A673 (cell line): ENCODE measurements at regions not wholly inside any gene's neighbourhood (a gene's known extent, or its start where the extent isn't known, plus 50 kb on each side); places are given as distances from the start of the nearest gene placed in this dataset.

Experiments used
- BruUV-seq: library from RNA; stranded (reverse); fragments of 400-500 nt; replicated peaks from 2 replicates; lab custom pipeline; 2021; lab: Mats Ljungman, UMichigan
- CTCF ChIA-PET: fragments of 300-600 bp; sonication (Branson Sonifier 250); formaldehyde crosslinking; loops from one replicate; lab custom pipeline; 2022; ENCODE audit warnings: antibody characterized with exemption; lab: Charles Lee
- POLR2A ChIA-PET: fragments of 300-600 bp; sonication (Branson Sonifier 250); formaldehyde crosslinking; loops from one replicate; lab custom pipeline; 2022; ENCODE audit warnings: antibody characterized with exemption; ENCODE audit not compliant: low non-redundant PET; lab: Charles Lee
- DNase-seq: peaks from one replicate; pipeline ENCODE4 v3.0.0-alpha.2; 2015; ENCODE audit warnings: low spot score
- H3K27ac ChIP-seq: fragments of 200-600 bp; sonication (generic); 2 replicates; pipeline ENCODE4 v1.5.1; 2016; ENCODE audit warnings: mixed run types, low read depth, mild to moderate bottlenecking, mixed read lengths, antibody characterized with exemption, low read length; ENCODE audit not compliant: poor library complexity, severe bottlenecking
- H3K27me3 ChIP-seq: fragments of 200-600 bp; sonication (generic); replicated peaks from 2 replicates; pipeline ENCODE4 v1.6.1; 2017; ENCODE audit warnings: mixed run types, low read depth, mild to moderate bottlenecking, mixed read lengths, antibody characterized with exemption, low read length; ENCODE audit not compliant: insufficient read depth, poor library complexity
- H3K36me3 ChIP-seq: fragments of 200-600 bp; sonication (generic); 2 replicates; pipeline ENCODE4 v1.6.1; 2016; ENCODE audit warnings: mixed run types, mild to moderate bottlenecking, mixed read lengths, antibody characterized with exemption, low read length; ENCODE audit not compliant: insufficient read depth, poor library complexity, severe bottlenecking
- H3K4me1 ChIP-seq: fragments of 200-600 bp; sonication (generic); 2 replicates; pipeline ENCODE4 v1.6.1; 2017; ENCODE audit warnings: mixed run types, mild to moderate bottlenecking, mixed read lengths, antibody characterized with exemption, low read length; ENCODE audit not compliant: insufficient read depth, poor library complexity, severe bottlenecking
- H3K4me3 ChIP-seq: fragments of 200-600 bp; sonication (generic); 2 replicates; pipeline ENCODE4 v1.5.1; 2016; ENCODE audit warnings: low read depth, mixed run types, mild to moderate bottlenecking, mixed read lengths, low read length; ENCODE audit not compliant: poor library complexity, severe bottlenecking
- H3K9me3 ChIP-seq: fragments of 200-600 bp; sonication (generic); 2 replicates; pipeline ENCODE4 v1.6.1; 2016; ENCODE audit warnings: mixed run types, low read depth, mild to moderate bottlenecking, mixed read lengths, antibody characterized with exemption, low read length; ENCODE audit not compliant: poor library complexity, severe bottlenecking
- EZH2 ChIP-seq: fragments of 200-600 bp; sonication (generic); IDR thresholded peaks from 2 replicates; pipeline ENCODE4 v1.6.1; 2017; ENCODE audit warnings: borderline replicate concordance, low read depth, mild to moderate bottlenecking, mixed read lengths, antibody characterized with exemption, low read length; ENCODE audit not compliant: poor library complexity, severe bottlenecking
- intact Hi-C: fragments of 100-400 bp; cut with micrococcal nuclease; formaldehyde crosslinking; loops from one replicate; pipeline ENCODE4 v1.10.0; 2022; ENCODE audit not compliant: unreplicated experiment
- TF ChIP-seq, protein P1 (sequence below): fragments of 300-800, 200-600 bp; sonication (generic); conservative IDR thresholded peaks from 2 replicates; pipeline ENCODE4 v1.5.1; 2017; ENCODE audit warnings: low read depth, mild to moderate bottlenecking, antibody characterized with exemption, low read length, moderate library complexity, mixed read lengths

DNA sequence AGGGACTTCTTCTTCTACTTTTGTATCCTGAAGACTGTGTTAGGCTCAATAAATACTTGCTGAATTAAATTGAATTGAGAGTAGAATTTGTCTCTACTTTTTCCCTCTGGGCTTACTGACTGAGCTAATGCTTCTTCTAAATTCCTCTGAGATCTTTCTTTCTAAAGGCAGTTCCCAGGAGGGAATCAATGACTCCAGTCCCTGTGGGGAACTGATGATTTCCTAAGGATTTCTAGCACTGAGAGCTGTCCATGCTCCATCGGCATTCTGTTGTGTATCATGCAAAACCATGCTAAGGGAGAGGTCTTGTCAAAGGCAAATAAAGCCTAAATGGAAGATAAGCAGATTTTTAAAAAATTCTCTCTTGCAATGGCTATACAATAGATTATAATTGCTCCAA, 148.8 kb upstream of the KIRREL3 start:
- ChIA-PET POLR2A (no interaction called here), CTCF (no interaction called here)
- no peak for DNase-seq
- Histone ChIP-seq H3K9me3 (no peaks in the 10 kb centered on the region), H3K4me3 (no peak overlapping the region), H3K27me3 (peaks cover 17% of the 10 kb centered on the region), H3K36me3 (no peaks in the 10 kb centered on the region), H3K27ac (no peak overlapping the region), H3K4me1 (no peaks in the 10 kb centered on the region)
- no TSS peak for BruUV-seq
- TF ChIP-seq, protein P1, sequence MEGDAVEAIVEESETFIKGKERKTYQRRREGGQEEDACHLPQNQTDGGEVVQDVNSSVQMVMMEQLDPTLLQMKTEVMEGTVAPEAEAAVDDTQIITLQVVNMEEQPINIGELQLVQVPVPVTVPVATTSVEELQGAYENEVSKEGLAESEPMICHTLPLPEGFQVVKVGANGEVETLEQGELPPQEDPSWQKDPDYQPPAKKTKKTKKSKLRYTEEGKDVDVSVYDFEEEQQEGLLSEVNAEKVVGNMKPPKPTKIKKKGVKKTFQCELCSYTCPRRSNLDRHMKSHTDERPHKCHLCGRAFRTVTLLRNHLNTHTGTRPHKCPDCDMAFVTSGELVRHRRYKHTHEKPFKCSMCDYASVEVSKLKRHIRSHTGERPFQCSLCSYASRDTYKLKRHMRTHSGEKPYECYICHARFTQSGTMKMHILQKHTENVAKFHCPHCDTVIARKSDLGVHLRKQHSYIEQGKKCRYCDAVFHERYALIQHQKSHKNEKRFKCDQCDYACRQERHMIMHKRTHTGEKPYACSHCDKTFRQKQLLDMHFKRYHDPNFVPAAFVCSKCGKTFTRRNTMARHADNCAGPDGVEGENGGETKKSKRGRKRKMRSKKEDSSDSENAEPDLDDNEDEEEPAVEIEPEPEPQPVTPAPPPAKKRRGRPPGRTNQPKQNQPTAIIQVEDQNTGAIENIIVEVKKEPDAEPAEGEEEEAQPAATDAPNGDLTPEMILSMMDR: no peak
- TF ChIP-seq EZH2: no peak
- intact Hi-C loops: no loop called here

DNA sequence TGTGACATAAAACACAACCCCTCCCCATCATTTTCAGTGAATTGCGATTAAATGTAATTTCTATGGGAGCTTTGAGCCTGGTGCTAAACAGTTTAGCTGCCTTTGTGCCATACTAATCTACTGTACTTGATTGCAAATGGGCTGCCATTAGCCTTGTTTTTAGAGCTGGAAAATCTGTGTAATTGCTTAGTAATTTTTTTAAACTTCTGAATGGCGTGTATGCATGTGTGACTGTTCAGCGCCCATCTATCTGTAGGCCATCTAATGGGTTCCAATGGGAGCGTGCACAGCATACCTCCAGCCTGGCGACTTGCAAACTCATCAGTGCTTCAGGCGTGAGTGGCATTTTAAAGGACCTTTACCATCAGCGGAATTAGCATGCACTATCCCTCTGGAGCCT, 142.7 kb upstream of the KIRREL3 start:
- CTCF ChIA-PET: no interaction called here
- POLR2A ChIA-PET: no interaction called here

DNA sequence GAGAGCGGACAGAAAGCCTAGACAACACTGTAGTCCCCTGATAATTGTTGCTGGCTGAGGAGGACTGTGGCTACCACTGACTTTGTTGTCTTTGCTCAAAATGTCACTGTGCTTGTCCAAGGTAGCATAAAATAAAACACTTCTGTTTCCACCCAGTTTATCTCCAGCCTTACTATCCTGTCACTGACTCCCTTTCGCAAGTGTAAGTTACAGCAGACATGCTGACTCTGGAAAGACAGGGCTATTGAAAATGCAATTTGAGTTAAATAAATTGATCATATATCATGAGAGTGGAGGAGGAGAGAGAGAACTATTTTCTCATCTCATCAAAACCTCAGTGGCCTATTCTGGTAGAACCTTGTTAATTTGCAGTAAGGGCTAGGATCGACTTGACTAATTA, 138.0 kb upstream of the KIRREL3 start:
- no peaks in the 10 kb centered on the region for H3K4me1 ChIP-seq
- CTCF ChIA-PET: no interaction called here

More for the DNA sequence above, 142.7 kb upstream of the KIRREL3 start:
- BruUV-seq: no TSS peak
- Histone ChIP-seq H3K4me3 (no peak overlapping the region), H3K36me3 (no peaks in the 10 kb centered on the region), H3K9me3 (no peaks in the 10 kb centered on the region), H3K4me1 (no peaks in the 10 kb centered on the region), H3K27ac (no peak overlapping the region), H3K27me3 (peaks cover 34% of the 10 kb centered on the region)
- no peak for TF ChIP-seq EZH2
- TF ChIP-seq, protein P1: no peak
- no peak for DNase-seq
- intact Hi-C loops: no loop called here

More for the DNA sequence above, 138.0 kb upstream of the KIRREL3 start:
- Histone ChIP-seq H3K9me3 (no peaks in the 10 kb centered on the region), H3K4me3 (no peak overlapping the region), H3K27me3 (peaks cover 62% of the 10 kb centered on the region), H3K27ac (no peak overlapping the region), H3K36me3 (no peaks in the 10 kb centered on the region)
- DNase-seq: no peak
- no peak for TF ChIP-seq EZH2
- TF ChIP-seq, protein P1: no peak
- BruUV-seq: no TSS peak
- intact Hi-C loops: no loop called here
- POLR2A ChIA-PET: no interaction called here
